Stromal cell of bone marrow (primary cell): ENCODE measurements at regions not wholly inside any gene's neighbourhood (a gene's known extent, or its start where the extent isn't known, plus 50 kb on each side); places are given as distances from the start of the nearest gene placed in this dataset.

ENCODE experiments used
- DNase-seq: peaks from one replicate; pipeline ENCODE4 v3.0.0-alpha.2; 2012; ENCODE audit warnings: low read depth

DNA sequence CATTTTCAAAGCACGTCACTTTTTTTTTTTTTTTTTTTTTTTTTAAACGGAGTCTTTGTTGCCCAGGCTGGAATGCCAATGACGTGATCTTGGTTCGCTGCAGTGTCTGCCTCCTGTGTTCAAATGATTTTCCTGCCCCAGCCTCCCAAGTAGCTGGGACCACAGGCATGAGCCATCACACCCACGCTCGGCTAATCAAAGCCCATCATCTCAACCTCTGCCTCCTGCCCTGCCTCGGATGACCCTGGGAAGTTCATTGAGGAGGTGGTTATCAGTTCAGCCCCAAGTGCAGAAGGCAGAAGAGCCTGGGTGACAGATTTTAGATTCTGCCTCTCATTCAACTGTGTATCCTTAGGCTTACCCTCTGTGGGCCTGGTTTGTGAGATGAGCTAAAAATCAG is 484.9 kb upstream of the EEF2KMT start:
- no peak for DNase-seq

DNA sequence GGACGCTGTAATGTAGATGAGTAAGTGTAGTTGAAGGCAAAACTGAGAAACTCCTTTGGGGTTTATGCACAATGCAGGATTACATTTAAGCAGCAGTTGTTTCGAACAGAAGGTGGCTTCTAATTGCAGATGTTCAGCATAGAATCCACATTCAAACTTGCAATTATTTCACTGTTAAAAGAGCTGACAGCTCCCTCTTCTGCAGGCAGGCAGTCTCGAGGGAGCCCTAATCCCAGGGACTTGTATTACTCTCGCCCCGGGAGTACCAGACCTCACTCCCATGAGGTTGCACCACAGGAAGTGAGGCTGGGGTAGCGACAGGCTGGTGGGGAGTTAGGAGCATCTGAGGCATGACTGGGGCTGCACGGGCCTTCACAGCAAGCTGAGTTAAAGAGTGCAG is 484.3 kb upstream of the EEF2KMT start:
- no peak for DNase-seq

DNA sequence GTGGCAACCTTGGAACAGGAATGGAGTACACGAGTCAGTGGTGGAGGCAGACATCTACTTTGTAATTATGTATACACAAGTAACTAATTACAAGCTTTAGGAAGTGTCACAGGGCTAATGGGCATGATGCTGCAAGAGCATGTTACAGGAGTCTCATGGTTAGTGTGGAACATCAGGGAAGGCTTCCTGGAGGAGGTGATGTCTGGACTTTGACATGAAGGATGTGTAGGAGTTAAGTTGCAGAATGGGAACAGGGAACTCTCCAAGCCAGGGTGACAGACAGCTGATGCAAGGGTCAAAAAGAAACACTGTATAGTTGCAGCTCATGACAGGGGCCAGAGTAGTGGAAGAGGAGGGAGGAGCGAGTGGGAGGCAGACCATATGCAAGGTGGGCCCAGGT is 483.8 kb upstream of the EEF2KMT start:
- DNase-seq, result no peak

DNA sequence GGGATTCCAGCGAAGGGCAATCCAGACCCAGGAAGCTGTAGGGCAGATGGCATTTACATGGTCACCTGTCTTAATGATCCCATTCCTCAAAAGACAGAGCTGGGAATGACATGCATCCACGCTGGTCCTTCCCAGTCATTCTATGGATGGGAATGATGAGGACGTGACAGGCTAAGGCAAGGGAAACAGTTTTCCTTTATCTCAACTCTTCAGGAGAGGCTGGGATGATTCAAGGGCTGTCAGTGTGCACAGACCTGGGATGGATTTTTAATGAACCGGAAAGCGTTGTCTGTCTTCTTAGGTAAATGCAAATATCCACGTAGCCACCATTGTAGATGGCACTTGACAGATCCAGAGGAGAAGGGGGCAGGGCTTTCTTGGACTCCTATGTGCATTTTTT is 483.2 kb upstream of the EEF2KMT start:
- no peak for DNase-seq

DNA sequence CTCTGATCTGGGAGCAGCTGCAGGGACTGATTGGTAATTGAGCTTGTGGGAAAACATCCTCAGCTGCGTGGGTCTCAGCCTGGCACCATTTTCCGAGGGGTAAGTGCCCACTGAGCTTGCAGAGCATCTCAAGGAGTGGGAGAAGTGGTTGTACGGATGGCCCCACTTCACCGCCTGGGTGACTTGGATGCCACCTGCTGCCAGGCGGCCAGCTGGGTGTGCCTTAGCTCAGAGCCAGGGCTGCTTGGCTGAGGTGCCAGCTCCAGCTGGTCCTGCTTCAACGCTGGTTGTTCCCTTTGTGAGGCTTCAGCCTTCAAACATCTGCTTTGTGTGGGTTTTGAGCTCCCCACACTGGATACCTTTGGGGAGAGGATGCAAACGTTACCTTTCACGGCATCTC is 482.7 kb upstream of the EEF2KMT start:
- no peak for DNase-seq

DNA sequence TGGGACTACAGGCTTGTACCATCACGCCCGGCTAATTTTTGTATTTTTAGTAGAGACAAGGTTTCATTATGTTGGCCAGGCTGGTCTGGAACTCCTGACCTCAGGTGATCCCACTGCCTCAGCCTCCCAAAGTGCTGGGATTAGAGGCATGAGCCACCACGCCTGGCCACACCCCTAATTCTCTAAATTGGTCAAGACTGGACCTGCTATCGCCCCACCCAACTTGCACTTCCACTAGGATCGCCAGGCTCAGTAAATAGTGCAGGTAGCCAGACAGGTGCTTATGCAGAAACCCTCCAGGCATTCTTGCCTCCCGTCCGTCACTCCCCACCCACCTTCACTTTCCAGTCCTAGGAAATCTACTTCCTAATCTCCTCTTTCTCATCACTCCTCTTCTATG is 481.4 kb upstream of the EEF2KMT start:
- DNase-seq, result no peak

DNA sequence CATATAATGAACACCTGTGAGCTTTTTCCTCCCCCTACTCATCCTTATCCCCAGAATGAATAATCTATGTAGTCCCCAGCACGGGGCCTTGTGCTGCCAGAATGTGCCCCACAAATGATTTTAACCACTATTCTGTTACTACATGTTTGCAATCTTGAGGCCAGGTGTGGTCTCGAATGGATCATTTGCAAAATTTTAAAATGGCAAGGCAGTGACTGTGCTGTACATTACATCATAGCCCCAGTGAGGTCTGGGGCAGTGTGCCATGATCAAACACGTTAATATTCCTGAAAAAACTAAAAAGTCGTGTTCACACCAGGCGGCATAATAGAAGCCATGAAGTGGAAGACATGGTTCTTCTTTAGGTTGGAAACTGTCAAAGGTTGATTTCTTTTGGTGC is 479.9 kb upstream of the EEF2KMT start:
- no peak for DNase-seq

DNA sequence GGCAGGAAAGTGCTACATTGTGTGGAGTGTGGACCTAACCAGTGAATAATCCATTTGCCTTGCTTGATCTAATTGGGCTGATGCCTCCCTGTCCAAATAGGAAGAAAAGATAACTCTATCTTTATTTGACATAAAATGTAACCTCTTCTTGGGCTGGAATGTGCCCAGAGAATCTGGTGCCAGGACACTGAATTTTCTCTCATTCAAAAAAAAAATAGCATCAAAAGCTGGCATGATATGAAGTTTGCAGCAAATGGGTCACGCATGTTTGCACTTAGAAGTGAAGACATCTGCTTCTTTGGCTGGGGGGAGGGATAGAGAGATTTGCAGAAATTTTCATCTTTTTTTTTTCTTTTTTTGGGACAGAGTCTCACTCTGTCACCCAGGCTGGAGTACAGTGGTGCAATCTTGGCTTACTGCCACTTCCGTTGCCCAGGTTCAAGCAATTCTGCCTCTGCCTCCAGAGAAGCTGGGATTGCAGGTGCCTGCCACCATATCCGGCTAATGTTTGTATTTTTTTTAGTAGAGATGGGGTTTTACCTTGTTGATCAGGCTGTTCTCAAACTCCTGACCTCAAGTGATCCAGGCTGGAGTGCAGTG is 478.2 kb upstream of the EEF2KMT start:
- no peak for DNase-seq

DNA sequence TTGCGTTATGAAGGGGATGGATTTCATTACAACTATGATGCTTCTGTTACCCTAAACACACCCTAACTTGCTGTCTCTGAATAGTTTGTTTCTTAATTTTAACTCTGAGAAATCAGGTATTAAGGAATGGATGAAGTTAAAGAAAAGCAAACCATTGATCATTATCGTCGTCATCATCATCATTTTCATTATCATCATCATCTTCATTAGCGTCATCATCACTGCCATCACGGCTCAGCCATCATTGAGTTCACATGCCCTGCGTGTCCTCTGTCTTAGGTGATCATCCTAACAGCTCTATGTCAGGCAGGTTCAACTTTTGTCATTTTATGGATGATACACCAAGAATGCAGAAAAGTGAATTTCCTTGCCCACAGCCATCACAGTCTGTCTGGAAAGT is 477.5 kb upstream of the EEF2KMT start:
- no peak for DNase-seq

DNA sequence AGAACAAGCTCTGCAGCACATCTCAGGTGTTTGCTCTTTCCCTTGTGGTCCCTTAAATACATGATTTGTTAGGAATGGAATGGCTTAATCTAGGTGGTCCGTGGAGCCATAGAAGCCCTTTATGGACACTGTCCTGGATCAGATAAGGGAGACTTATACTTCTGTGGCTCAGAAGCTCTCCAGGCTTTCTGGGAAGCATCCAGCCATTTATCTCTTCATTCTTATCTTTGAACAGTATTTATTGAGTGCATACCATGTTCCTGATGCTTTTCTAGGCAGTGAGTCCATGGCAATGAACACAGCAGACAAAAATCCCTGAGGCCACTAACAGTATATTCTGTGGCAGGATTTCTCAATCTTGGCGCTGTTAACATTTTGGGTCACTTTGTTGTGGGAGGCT is 474.5 kb upstream of the EEF2KMT start:
- DNase-seq, result no peak

DNA sequence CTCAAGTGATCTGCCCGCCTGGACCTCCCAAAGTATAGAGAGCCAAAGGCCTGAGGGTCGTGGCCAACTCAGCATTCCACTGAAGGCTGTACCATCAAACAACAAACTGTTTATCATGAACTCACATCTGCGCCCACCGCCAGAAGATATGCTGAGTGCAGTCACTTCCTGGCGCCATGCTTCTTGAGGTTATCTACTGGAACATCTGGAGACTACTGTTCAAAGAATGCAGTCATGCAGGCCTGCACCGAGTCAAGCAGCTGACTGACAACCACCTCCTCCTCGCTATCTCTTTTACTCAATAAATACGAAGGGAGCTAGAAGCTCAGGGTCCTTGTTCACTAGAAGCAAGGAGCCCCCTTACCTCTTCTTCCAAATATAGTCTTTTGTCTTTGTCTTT is 473.9 kb upstream of the EEF2KMT start:
- DNase-seq, result no peak

DNA sequence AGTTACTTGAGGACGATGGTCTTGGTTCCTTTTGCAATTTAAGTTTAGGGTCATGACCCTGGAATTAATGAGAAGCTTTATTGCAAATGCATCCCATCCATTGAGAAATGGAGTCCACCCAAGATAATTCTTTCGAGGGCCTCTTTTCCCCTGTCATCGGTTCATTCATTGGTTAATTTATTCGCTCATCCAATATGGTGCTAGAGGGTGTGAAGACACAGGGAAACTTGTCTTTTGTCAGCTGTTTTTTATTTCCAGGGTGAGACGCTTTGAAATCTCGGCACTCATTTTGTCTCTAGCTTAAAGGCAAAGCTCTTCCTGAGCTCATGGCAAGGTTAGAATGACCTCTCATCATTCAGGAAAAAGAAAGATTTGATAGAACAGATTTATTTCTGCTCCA is 464.2 kb upstream of the EEF2KMT start:
- no peak for DNase-seq

DNA sequence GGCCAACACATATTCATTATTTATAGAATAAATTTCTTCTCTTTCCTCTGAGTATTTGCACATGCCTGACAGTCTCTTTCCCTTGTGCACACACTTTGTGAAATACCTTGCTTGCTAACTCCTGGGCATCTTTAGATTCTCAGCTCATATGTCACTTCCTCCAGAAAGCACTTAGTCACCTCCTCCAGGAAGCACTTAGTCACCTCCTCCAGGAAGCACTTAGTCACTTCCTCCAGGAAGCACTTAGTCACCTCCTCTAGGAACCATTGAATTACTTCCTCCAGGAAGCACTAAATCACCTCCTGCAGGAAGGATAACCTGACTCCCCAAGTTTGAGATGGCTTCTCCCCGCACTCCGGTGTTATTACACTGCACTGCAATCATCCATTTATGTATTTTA is 462.5 kb upstream of the EEF2KMT start:
- DNase-seq, result no peak

DNA sequence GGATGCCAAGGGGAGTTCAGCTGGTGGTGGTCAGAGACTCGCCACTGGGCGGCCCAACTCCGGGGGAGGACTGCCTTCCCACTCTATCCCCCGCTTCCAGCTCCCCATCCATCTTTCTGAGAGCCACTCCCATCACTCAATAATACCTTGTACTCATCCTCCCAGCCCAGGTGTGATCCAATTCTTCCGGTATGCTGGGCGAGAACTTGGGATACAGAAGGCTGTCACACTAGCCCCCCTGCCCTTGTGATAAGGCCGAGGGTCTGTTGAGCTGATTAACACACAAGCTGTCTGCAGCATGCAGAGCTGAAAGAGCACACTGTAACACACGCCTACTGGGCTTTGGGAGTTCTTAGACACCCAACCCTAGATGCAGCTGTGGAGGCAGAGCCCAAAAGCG is 460.4 kb upstream of the EEF2KMT start:
- DNase-seq, result no peak

DNA sequence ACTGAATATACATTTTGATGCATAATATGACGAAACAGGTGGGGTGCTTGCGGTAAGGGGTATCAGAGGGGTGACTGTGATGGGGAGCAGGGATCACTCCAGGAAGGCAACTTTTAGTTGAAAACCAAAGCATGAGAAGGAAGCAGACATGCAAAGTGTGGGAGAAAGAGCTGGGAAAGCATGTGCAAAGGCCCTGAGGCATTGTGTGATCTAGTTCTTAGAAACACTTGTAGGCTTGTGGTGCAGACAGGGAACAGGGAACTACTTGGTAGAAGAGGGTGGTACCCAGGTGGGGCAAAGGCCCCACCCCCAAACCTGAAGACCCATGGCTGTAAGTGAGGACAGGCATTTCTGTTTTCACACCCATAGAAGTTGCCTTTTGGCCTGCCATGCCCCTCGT is 459.9 kb upstream of the EEF2KMT start:
- no peak for DNase-seq

DNA sequence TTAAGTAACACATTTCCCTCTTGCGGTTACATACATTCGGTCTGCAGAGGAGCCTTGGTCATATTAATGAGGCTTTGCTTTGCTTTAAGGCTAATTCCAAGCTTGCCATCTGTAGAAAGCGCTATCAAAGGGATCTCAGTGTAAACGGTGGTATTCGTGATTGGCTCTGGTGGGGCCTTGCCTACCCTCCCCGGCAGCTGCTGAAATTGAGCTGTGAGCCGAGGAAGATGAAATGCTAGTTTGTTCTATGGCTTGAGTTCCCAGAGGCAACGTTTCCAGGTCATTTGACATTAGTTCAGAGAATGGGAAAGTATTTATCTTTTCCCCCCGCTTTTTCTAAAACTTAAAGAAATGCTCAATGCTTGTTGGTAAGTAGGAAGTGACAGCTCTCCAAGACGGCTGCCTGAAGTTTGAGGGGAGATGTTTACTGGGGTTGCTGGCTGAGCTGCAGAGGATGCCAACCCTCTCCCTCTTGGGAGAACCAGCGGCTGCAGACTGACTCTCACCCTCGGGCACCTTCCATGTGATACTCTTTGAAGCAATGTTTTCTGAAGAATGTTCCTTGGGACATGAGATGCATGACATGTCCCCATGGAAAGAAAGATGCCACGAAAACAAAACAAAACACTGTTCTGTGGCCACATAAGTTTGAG is 458.7 kb upstream of the EEF2KMT start:
- DNase-seq, result no peak

DNA sequence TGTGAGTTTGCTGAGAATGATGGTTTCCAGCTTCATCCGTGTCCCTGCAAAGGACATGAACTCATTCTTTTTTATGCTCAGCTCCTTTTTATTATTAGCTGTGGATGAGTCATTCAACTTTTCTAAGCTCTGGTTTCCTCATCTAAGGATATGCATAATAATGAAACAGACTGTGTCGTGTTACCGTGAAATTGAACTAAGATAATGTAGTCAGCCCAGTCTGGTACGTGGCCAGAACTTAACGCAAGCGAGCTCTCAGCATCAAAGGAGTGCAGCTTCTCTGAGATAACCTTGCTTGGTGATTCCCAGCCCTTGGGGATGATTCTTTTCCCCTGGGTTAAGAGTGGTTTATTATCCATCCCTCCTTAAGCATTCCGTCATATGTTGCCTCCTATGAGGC is 454.3 kb upstream of the EEF2KMT start:
- DNase-seq, result no peak

DNA sequence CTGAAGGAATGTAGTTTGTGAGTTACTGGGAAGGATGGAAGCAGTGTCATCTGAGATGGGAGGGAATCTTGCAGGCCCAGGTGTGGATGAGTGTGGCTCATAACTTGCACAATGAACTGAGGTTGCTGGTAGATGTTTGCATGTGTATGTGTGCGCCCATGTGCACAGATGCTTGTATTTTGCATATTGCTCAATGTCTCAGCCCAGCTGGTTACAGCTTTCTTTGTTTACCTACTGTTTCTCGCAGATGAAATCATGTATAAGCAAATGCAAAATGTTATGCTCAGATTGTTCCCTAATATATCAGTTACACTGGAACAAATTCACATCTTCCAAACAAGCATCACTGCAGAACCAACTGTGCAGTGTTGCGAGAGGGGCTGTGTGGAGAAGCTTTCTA is 452.2 kb upstream of the EEF2KMT start:
- DNase-seq, result no peak

DNA sequence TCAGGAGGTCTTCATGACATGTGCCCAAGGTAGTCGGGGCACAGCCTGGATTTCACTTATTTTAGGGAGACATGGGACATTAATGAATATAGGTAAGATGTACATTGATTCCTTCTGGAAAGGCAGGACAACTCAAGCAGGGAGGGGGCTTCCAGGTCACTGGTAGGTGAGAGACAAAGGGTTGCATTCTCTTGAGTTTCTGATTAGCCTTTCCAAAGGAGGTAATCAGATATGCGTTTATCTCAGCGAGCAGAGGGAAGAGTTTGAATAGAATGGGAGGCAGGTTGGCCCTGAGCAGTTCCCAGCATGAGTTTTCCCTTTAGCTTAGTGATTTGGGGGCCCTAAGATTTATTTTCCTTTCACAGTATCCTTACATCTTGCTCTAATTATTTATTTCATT is 443.8 kb upstream of the EEF2KMT start:
- DNase-seq, result no peak

DNA sequence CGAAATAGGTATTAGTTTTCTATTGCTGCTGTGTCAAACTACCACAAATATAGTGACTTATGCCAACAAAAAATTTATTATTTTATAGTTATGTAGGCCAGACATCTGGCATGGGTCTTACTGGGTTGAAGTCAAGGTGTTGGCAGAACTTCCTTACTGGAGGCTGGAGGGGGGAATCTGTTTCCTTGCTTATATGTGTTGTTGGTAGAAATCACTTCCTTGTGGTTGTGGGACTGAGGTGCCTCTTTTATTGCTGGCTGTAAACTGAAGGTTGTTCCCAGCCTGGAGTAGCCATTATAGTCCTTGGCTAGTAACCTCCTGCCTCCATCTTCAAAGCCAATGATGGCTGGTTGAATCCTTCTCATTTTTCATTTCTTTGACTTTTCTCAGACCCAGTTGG is 439.8 kb upstream of the EEF2KMT start:
- no peak for DNase-seq

DNA sequence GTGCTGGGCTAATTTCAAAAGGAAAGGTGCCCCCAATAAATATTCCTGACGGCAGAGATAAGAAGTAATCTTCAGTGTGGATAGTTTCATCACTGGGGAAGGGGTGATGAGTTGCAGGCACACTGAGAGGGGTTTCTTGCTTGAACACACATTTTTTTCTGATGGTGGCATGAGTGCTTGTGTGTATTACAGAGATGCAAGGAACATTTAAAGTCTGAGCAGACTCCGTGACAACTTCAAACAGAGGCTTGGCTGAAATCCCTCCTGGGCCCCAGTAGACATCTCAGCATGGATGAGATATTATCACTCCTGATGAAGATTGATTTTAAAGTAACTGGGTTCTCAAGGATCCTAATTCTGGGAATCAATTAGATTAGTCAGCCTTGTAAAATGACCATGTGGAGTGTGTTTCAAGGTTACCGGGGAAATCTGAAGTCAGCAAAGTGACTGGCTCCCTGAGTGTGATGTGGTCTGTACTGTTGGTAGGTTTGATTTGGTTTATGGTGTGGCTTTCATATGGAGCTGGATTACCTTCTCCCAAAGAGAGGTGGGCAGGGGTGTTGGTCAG is 435.8 kb upstream of the EEF2KMT start:
- no peak for DNase-seq

DNA sequence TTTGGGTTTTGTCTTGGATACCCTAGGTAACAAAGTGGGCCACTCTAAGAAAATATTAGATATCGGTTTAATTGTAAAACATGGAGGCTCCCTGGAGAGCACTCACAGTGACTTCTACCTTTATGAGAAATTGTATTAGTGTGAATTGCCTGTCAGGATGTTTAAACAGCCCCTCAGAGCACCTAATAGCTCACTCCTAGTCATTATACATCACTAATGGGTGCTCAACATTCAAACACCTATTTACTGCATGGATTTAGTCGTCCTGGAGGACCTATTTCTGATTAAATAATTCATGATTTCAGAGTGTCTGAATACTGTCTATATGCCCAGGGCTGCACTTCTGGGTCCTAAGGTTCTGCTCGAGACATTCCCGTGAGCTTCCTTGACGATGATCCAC is 430.2 kb upstream of the EEF2KMT start:
- no peak for DNase-seq

DNA sequence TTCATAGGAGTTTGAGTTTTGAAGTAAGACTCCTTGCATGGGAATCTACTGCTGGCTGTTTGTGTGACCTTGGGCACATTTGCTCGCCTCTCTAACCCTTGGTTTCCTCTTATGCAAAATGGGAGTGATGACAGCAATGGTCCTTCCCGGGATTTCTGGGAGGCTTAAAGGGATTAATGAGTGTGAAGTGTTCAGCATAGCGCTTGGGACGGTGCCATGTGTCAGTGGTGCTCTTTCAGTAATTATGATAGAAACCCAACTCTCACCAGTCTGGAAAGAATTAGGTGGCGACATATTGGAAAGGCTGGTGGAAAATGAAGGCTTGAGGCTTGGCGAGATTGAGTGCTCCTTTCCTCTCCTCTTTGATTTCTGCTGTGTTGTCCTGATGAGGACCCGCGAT is 429.2 kb upstream of the EEF2KMT start:
- no peak for DNase-seq

DNA sequence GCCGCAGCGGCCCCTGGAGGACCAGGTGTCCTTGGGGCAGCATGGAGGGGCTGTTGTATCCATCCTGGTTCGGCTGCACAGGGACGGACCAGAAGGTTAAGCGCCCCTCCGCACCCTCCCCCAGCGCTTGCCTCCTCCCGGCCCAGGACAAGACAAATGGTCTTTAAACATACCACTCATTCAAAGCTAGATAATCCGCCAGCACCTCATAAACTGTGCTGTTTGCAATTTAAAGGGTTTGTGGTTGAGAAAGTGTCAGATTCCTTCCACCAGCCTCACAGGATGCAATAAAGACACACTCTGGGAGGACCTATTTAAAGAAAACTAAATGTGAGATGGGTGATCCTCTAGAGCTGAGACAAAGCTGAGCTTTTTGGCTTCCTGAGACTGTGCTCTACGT is 426.2 kb upstream of the EEF2KMT start:
- DNase-seq, result no peak
